SK-N-SH (cell line): ENCODE measurements at regions not wholly inside any gene's neighbourhood (a gene's known extent, or its start where the extent isn't known, plus 50 kb on each side); places are given as distances from the start of the nearest gene placed in this dataset.

Source experiments
- EP300 ChIP-seq, 2 experiments: IDR thresholded peaks; 2 replicates each; pipeline versions ENCODE4 v1.4.0 to v1.6.1; 2012; ENCODE audit warnings: borderline replicate concordance in 1 of 2, low read depth in 1 of 2, low read length in 1 of 2
- EZH2phosphoT487 ChIP-seq: fragments of 200-600 bp; sonication (generic); IDR thresholded peaks from 2 replicates; pipeline ENCODE4 v1.6.1; 2017; ENCODE audit warnings: low read depth, mixed run types, mild to moderate bottlenecking, antibody characterized with exemption, moderate library complexity, borderline replicate concordance
- FOXJ3 ChIP-seq: sonication (generic); formaldehyde crosslinking; IDR thresholded peaks from 2 replicates; pipeline ENCODE4 v1.5.1; 2020; ENCODE audit warnings: mild to moderate bottlenecking, missing genetic modification reagents
- FOXM1 ChIP-seq: IDR thresholded peaks from 2 replicates; pipeline ENCODE4 v1.4.0; 2012; ENCODE audit warnings: low read depth, mild to moderate bottlenecking
- GABPA ChIP-seq: IDR thresholded peaks from 2 replicates; pipeline ENCODE4 v1.4.0; 2012; ENCODE audit warnings: low read depth, mild to moderate bottlenecking
- JUND ChIP-seq: IDR thresholded peaks from 2 replicates; pipeline ENCODE4 v1.4.0; 2012
- MAX ChIP-seq: IDR thresholded peaks from 2 replicates; pipeline ENCODE4 v1.4.0; 2012; ENCODE audit warnings: low read depth
- SIN3A ChIP-seq: IDR thresholded peaks from 2 replicates; pipeline ENCODE4 v1.6.1; 2012; ENCODE audit warnings: low read depth, mild to moderate bottlenecking, low read length, moderate library complexity, borderline replicate concordance
- TCF12 ChIP-seq: IDR thresholded peaks from 2 replicates; pipeline ENCODE4 v1.4.0; 2012
- TF ChIP-seq, protein P1 (sequence below): fragments of 200-600 bp; sonication (generic); IDR thresholded peaks from 2 replicates; pipeline ENCODE4 v1.6.1; 2017; ENCODE audit warnings: antibody characterized with exemption, mild to moderate bottlenecking, moderate library complexity
- TF ChIP-seq, protein P2 (sequence below): IDR thresholded peaks from 2 replicates; pipeline ENCODE4; 2012

GRCh38 chr3:150148227-150148626, 177.5 kb upstream of the PFN2 start:
- TF ChIP-seq, protein P1, sequence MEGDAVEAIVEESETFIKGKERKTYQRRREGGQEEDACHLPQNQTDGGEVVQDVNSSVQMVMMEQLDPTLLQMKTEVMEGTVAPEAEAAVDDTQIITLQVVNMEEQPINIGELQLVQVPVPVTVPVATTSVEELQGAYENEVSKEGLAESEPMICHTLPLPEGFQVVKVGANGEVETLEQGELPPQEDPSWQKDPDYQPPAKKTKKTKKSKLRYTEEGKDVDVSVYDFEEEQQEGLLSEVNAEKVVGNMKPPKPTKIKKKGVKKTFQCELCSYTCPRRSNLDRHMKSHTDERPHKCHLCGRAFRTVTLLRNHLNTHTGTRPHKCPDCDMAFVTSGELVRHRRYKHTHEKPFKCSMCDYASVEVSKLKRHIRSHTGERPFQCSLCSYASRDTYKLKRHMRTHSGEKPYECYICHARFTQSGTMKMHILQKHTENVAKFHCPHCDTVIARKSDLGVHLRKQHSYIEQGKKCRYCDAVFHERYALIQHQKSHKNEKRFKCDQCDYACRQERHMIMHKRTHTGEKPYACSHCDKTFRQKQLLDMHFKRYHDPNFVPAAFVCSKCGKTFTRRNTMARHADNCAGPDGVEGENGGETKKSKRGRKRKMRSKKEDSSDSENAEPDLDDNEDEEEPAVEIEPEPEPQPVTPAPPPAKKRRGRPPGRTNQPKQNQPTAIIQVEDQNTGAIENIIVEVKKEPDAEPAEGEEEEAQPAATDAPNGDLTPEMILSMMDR = no peak
- TF ChIP-seq EP300 (IDR thresholded peaks at IDR 0.05; ENCODE audit: borderline replicate concordance in 1 of 2, low read depth in 1 of 2, low read length in 1 of 2) (no peak), FOXJ3 (CRISPR knock-in tag) (no peak), TCF12 (no peak), GABPA (no peak), SIN3A (no peak), FOXM1 (no peak), EZH2phosphoT487 (no peak), MAX (no peak), JUND (no peak)
- TF ChIP-seq, protein P2, sequence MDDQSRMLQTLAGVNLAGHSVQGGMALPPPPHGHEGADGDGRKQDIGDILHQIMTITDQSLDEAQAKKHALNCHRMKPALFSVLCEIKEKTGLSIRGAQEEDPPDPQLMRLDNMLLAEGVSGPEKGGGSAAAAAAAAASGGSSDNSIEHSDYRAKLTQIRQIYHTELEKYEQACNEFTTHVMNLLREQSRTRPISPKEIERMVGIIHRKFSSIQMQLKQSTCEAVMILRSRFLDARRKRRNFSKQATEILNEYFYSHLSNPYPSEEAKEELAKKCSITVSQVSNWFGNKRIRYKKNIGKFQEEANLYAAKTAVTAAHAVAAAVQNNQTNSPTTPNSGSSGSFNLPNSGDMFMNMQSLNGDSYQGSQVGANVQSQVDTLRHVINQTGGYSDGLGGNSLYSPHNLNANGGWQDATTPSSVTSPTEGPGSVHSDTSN = no peak
